SU-DHL-6 (cell line): ENCODE measurements at regions not wholly inside any gene's neighbourhood (a gene's known extent, or its start where the extent isn't known, plus 50 kb on each side); places are given as distances from the start of the nearest gene placed in this dataset.

Experiments
- H2AFZ ChIP-seq: fragments of 200-600 bp; sonication (generic); 2 replicates; pipeline ENCODE4 v1.6.1; 2014; ENCODE audit warnings: low read depth, mild to moderate bottlenecking, moderate library complexity, mixed read lengths, antibody characterized with exemption, low read length; ENCODE audit not compliant: severe bottlenecking
- H3F3A ChIP-seq: fragments of 200-600 bp; shearing (Covaris generic); 2 replicates; pipeline ENCODE4 v1.6.0; 2016; ENCODE audit warnings: antibody characterized with exemption, mild to moderate bottlenecking; ENCODE audit not compliant: insufficient read depth
- H3K27ac ChIP-seq: fragments of 200-600 bp; sonication (generic); 2 replicates; pipeline ENCODE4 v1.5.1; 2016; ENCODE audit warnings: low read depth, mild to moderate bottlenecking, low read length, moderate library complexity, mixed read lengths
- H3K27me3 ChIP-seq: fragments of 200-600 bp; sonication (generic), shearing (Covaris generic); 2 replicates; pipeline ENCODE4 v1.6.0; 2014; ENCODE audit warnings: mild to moderate bottlenecking, low read length
- H3K36me3 ChIP-seq: fragments of 200-600 bp; sonication (generic); 2 replicates; pipeline ENCODE4 v1.6.1; 2014; ENCODE audit warnings: mild to moderate bottlenecking, low read length, mixed read lengths
- H3K4me2 ChIP-seq: fragments of 300-600, 200-600 bp; shearing (Covaris generic), sonication (generic); 2 replicates; pipeline ENCODE4 v1.6.0; 2014; ENCODE audit warnings: low read length, low read depth, mild to moderate bottlenecking; ENCODE audit not compliant: poor library complexity, severe bottlenecking
- H3K4me3 ChIP-seq: fragments of 200-600 bp; sonication (generic); 2 replicates; pipeline ENCODE4 v1.5.1; 2014; ENCODE audit warnings: antibody characterized with exemption, low read length, mild to moderate bottlenecking, mixed read lengths; ENCODE audit not compliant: insufficient read depth, poor library complexity, severe bottlenecking
- H3K79me2 ChIP-seq: fragments of 200-600 bp; sonication (generic); 2 replicates; pipeline ENCODE4 v1.6.1; 2014; ENCODE audit warnings: mild to moderate bottlenecking, low read length, moderate library complexity; ENCODE audit not compliant: insufficient read depth
- H3K9ac ChIP-seq: fragments of 200-600 bp; sonication (generic); 2 replicates; pipeline ENCODE4 v1.7.0; 2014; ENCODE audit warnings: mild to moderate bottlenecking, low read length
- H3K9me2 ChIP-seq: fragments of 200-600 bp; sonication (generic); replicated peaks from 2 replicates; pipeline ENCODE4 v1.6.1; 2014; ENCODE audit warnings: low read length; ENCODE audit not compliant: insufficient read depth
- H3K9me3 ChIP-seq: fragments of 200-600 bp; sonication (generic); 2 replicates; pipeline ENCODE4 v1.6.1; 2014; ENCODE audit warnings: low read length, mixed read lengths; ENCODE audit not compliant: insufficient read depth
- H4K20me1 ChIP-seq: fragments of 200-600 bp; sonication (generic); 2 replicates; pipeline ENCODE4 v1.6.1; 2014; ENCODE audit warnings: low read depth, mild to moderate bottlenecking, antibody characterized with exemption, low read length, moderate library complexity, mixed read lengths
- EZH2phosphoT487 ChIP-seq: fragments of 200-600 bp; sonication (generic), shearing (Covaris generic); conservative IDR thresholded peaks from 2 replicates; pipeline ENCODE4 v1.6.1; 2018; ENCODE audit warnings: mild to moderate bottlenecking, antibody characterized with exemption, low read length, moderate library complexity, mixed read lengths
- TF ChIP-seq, protein P1 (sequence below): fragments of 200-600 bp; sonication (generic); IDR thresholded peaks from one replicate; pipeline ENCODE4 v1.5.1; 2017; ENCODE audit warnings: antibody characterized with exemption, mild to moderate bottlenecking, low read length, moderate library complexity; ENCODE audit not compliant: insufficient read depth, poor library complexity, severe bottlenecking

DNA sequence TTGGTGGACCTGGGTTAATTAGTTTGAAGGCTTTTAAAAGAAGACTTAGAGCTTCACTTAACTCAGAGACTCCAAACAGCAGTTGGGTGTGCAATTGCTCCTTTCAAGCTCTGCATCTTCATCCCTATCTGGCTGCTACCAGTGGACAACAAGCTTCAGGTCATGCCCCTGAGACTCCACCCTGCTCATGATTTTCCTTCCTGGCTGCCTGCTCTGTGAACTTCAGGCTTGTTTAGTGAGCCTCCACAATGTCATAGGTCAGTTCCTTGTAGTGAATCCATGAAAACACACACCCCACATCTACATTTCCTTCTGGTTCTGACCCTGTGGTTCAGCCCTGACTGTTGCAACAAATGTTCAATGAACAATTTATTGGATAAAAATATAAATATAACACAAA is 61.1 kb upstream of the MARCKS start:
- H3K27me3 ChIP-seq, result no peaks in the 10 kb centered on the region
- no peak for TF ChIP-seq EZH2phosphoT487
- TF ChIP-seq, protein P1, sequence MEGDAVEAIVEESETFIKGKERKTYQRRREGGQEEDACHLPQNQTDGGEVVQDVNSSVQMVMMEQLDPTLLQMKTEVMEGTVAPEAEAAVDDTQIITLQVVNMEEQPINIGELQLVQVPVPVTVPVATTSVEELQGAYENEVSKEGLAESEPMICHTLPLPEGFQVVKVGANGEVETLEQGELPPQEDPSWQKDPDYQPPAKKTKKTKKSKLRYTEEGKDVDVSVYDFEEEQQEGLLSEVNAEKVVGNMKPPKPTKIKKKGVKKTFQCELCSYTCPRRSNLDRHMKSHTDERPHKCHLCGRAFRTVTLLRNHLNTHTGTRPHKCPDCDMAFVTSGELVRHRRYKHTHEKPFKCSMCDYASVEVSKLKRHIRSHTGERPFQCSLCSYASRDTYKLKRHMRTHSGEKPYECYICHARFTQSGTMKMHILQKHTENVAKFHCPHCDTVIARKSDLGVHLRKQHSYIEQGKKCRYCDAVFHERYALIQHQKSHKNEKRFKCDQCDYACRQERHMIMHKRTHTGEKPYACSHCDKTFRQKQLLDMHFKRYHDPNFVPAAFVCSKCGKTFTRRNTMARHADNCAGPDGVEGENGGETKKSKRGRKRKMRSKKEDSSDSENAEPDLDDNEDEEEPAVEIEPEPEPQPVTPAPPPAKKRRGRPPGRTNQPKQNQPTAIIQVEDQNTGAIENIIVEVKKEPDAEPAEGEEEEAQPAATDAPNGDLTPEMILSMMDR, result no peak

DNA sequence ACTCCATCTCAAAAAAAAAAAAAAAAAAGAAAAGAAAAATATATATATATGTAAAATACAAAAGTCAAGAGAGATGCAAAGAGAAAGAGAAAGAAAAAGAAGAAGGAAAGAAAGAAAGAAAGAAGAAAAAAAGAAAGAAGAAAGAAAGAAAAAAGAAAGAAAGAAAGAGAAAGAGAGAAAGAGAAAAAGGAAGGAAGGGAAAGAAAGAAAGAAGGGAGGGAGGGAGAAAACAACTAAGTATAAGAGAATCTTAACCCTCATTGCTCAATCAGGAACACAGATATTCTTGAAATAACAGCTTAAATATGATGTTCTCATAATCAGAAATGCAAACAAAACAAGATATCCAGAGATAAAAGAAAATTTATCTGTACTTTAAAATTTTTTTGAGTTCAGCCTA is 54.4 kb upstream of the MARCKS start:
- no peak overlapping the region for H3K27ac ChIP-seq
- H2AFZ ChIP-seq, result no peak overlapping the region
- no peaks in the 10 kb centered on the region for H3K36me3 ChIP-seq
- H3K9ac ChIP-seq, result no peak overlapping the region
- no peaks in the 10 kb centered on the region for H3K79me2 ChIP-seq
- TF ChIP-seq, protein P1, result no peak
- no peak for TF ChIP-seq EZH2phosphoT487
- no peaks in the 10 kb centered on the region for H4K20me1 ChIP-seq
- no peaks in the 10 kb centered on the region for H3K27me3 ChIP-seq
- no peak overlapping the region for H3K4me3 ChIP-seq
- no peak overlapping the region for H3K4me2 ChIP-seq
- H3F3A ChIP-seq, result no peaks in the 10 kb centered on the region
- H3K9me2 ChIP-seq, result no peaks in the 10 kb centered on the region
- H3K9me3 ChIP-seq, result no peaks in the 10 kb centered on the region

More for the DNA sequence above, 61.1 kb upstream of the MARCKS start:
- Histone ChIP-seq H3K9me2 (no peaks in the 10 kb centered on the region), H3K4me3 (no peak overlapping the region), H3K27ac (no peak overlapping the region), H3K36me3 (no peaks in the 10 kb centered on the region), H3K9me3 (no peaks in the 10 kb centered on the region), H3K79me2 (no peaks in the 10 kb centered on the region), H2AFZ (no peak overlapping the region), H3K4me2 (no peak overlapping the region), H3K9ac (no peak overlapping the region), H3F3A (no peaks in the 10 kb centered on the region), H4K20me1 (no peaks in the 10 kb centered on the region)

DNA sequence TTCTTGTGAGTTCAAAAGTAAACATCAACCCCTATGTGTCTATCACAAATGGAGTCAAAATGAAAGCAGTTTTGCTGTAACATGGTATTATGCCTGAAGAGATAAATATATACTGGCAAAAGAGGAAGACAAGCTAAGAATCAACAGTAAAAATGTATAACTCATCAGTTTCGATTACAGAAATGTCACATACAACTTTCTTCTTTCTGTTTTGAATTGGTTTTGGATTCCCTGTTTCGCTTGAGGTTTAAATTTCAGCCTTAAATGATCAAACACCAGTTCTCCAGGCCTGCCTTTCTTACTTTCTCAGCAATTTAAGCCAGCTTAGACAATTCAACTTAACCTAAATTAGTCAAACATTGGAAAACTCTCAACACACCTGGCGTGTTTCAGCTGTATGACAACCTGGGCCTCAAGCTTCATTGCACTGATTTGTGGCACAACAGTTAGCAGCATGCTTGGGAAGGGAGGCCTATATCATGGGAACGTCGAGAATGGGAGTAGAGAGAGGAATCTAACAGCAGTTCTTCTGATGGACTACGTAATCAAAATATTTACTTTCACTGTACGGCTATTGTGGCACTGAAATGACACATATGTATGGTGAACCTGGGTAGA is 51.9 kb upstream of the MARCKS start:
- Histone ChIP-seq H3K27me3 (no peaks in the 10 kb centered on the region), H3K9me2 (no peaks in the 10 kb centered on the region), H3K27ac (no peak overlapping the region), H3K4me3 (no peak overlapping the region), H3K9me3 (no peaks in the 10 kb centered on the region), H4K20me1 (no peaks in the 10 kb centered on the region), H3F3A (peaks cover 11% of the 10 kb centered on the region), H2AFZ (no peak overlapping the region), H3K4me2 (no peak overlapping the region), H3K9ac (no peak overlapping the region), H3K36me3 (no peaks in the 10 kb centered on the region), H3K79me2 (no peaks in the 10 kb centered on the region)
- no peak for TF ChIP-seq EZH2phosphoT487
- TF ChIP-seq, protein P1, result no peak
